ENCODE measurements at regions not wholly inside any gene's neighbourhood (a gene's known extent, or its start where the extent isn't known, plus 50 kb on each side); places are given as distances from the start of the nearest gene placed in this dataset.

DNA sequence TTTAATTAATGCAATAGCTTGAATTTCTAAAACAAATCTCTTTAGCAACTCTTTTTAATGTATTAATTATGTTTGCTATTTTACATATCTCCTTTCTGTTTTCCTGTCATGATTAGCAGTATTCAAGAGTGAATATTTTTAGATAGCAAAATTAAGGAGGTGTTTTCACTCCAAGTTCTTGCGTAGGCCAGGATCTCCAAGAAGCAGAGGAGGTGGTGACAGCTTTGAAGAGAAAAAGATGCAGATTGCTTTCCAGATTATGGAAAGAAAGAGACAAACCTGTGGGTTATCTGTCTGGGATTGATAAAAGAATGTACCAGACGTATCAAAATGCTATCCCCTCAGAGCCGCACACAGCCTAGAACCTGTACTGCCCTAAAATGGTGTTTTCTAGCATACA, 163.5 kb upstream of the FAM98A start:
- ATAC-seq (ENCODE audit: low FRiP score) (no peak), DNase-seq (ENCODE audit: low spot score) (no peak)
- TF ChIP-seq, protein P1, sequence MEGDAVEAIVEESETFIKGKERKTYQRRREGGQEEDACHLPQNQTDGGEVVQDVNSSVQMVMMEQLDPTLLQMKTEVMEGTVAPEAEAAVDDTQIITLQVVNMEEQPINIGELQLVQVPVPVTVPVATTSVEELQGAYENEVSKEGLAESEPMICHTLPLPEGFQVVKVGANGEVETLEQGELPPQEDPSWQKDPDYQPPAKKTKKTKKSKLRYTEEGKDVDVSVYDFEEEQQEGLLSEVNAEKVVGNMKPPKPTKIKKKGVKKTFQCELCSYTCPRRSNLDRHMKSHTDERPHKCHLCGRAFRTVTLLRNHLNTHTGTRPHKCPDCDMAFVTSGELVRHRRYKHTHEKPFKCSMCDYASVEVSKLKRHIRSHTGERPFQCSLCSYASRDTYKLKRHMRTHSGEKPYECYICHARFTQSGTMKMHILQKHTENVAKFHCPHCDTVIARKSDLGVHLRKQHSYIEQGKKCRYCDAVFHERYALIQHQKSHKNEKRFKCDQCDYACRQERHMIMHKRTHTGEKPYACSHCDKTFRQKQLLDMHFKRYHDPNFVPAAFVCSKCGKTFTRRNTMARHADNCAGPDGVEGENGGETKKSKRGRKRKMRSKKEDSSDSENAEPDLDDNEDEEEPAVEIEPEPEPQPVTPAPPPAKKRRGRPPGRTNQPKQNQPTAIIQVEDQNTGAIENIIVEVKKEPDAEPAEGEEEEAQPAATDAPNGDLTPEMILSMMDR (IDR thresholded peaks at IDR 0.05) = no peak

DNA sequence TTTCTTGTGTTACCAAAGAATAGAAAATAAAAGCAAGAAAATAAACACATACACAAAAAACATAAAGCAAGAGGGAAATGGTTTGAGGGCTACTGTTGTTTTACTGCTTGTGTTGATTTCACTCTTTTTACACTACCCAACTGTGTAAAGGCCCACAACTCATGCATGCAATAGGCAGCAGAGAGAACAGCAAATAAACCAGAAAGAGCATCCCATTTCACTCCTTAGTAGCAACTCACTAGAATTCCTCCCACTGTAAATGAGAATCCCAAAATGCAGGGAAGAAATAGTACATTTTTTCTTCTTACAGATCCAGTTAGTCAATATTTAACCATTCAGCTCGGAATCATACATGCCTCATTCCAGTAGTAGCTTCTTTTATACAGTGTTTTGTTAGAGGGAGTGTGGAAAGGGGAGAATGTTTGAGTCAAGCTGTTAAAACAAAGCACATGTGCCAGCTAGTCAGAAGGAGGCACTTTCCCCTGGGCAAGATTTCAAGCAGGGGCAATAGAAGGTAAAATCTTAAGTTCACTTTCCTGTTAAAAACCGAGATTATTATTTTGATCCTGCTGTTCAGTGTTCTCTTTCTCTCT, 147.2 kb upstream of the FAM98A start:
- TF ChIP-seq, protein P1 (IDR thresholded peaks at IDR 0.05) = no peak
- DNase-seq (ENCODE audit: low spot score) = no peak
- ATAC-seq (ENCODE audit: low FRiP score) = no peak

DNA sequence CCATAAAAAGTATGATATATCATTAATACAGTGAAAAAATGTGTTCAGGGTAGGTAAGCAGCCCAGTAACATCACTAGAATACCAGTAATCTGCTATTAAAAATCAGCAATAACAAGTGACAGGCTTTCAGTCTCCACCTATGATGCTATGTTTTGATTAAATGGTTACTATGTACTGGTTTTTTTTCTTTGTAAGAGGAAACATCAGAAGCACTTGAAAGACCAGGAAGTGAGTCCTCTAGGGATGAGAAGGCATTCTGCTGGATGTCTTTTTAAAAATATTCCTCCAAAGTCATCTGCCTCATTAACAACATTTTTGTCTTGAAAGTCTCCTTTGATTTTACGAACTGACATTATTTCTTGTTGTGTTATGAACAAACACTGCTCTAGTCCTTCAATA, 136.0 kb upstream of the FAM98A start:
- TF ChIP-seq, protein P1 (IDR thresholded peaks at IDR 0.05) = no peak
- DNase-seq (ENCODE audit: low spot score) = no peak
- no peak for ATAC-seq (ENCODE audit: low FRiP score)

DNA sequence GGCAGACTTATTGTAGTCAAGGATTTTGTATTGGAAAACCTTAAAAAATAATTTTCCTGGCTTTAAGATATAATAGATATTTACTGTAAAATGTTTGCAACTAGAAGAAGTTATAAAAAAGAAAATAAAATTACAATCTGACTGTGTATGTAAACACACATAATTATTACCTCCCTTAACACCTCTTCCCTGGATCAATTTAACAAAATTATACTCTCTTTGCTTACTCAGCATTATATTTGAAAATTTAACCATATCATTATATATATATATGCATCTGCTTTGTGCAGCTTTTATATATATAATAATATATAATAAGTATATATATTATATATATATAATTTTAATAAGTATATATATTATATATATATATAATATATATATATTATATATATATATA, 131.7 kb upstream of the FAM98A start:
- TF ChIP-seq, protein P1 (IDR thresholded peaks at IDR 0.05) = no peak
- no peak for ATAC-seq (ENCODE audit: low FRiP score)
- no peak for DNase-seq (ENCODE audit: low spot score)

DNA sequence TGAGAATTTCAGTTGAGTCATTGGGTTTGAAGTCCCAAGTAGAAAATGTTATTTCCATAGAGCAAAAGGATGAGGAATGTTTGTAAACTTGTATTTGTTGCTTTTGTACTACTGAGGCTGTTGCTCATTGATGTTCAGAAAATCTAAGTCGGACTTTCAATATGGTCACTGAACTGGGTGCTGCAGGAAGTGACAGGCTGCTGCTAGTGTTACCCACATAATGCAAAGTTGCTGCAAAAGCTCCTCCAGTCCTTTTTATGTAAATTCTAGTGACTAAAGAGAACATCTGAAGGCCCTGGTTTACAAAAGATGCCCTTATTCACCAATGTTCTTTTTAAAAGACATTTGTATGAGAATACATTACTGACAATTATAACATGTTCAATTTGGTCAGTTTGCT, 131.1 kb upstream of the FAM98A start:
- DNase-seq (ENCODE audit: low spot score) (no peak), ATAC-seq (ENCODE audit: low FRiP score) (no peak)
- TF ChIP-seq, protein P1 (IDR thresholded peaks at IDR 0.05) = no peak

GRCh38 chr2:33729353-33729752, 130.3 kb upstream of the FAM98A start:
- ATAC-seq (ENCODE audit: low FRiP score) (no peak), DNase-seq (ENCODE audit: low spot score) (no peak)
- TF ChIP-seq, protein P1 (IDR thresholded peaks at IDR 0.05) = no peak

DNA sequence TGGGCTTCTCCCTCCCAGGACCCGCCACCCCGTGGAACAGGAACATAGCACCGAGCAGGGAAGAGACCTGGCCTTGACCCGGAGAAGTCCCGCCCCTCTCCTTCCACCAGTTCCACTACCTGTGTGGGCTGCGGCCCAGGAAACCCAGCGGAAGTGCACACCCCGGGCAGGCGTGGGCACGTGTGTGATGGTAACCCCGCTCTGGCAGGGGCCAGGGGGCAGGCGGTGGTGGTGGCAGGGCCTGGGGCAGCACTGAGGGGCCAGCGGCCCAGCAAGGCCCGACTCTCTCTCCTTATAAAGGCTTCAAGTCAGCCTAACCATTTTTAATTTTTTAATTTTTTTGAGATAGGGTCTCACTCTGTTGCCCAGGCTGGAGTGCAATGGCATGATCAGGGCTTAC, 129.0 kb upstream of the FAM98A start:
- no peak for DNase-seq (ENCODE audit: low spot score)
- ATAC-seq (ENCODE audit: low FRiP score) = no peak
- TF ChIP-seq, protein P1 (IDR thresholded peaks at IDR 0.05) = no peak

Measured in omental fat pad (tissue), 3 donors.